ENCODE measurements at regions not wholly inside any gene's neighbourhood (a gene's known extent, or its start where the extent isn't known, plus 50 kb on each side); places are given as distances from the start of the nearest gene placed in this dataset.

DNA sequence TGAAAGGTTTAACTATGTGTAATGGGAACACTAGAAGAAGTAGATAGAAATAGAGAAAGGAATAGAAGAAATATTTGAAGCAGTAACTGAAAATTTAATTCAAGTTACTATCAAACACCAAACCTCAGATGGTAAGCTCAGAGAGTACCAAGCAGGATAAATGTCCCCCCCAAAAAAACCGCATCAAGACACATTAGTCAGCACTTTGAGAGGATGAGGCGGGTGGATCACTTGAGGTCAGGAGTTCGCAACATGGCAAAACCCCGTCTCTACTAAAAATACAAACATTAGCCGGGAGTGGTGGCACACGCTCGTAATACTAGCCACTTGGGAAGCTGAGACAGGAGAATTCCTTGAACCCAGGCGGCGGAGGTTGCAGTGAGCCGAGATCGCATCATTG is 253.1 kb downstream of the C6orf118 start:
- Histone ChIP-seq H4K20me1 (ENCODE audit: insufficient read depth, low read length) (no peaks in the 10 kb centered on the region), H3K79me2 (ENCODE audit: low read length) (no peaks in the 10 kb centered on the region), H2AFZ (ENCODE audit: low read depth, low read length) (no peak overlapping the region), H3K9ac (ENCODE audit: low read length) (no peak overlapping the region), H3K4me3 (ENCODE audit: low read length) (no peak overlapping the region), H3K27me3 (ENCODE audit: low read depth, low read length) (no peaks in the 10 kb centered on the region), H3K36me3 (replicated peaks; ENCODE audit: low read depth, low read length) (no peaks in the 10 kb centered on the region), H3K4me1 (ENCODE audit: low read length) (no peaks in the 10 kb centered on the region), H3K9me3 (ENCODE audit: insufficient read depth, low read length) (no peaks in the 10 kb centered on the region), H3K27ac (ENCODE audit: low read length) (no peak overlapping the region), H3K4me2 (ENCODE audit: low read length) (no peak overlapping the region)
- TF ChIP-seq CTCF (IDR thresholded peaks at IDR 0.05; ENCODE audit: low read depth, low read length): no peak
- no peak for TF ChIP-seq EZH2phosphoT487 (IDR thresholded peaks at IDR 0.05; ENCODE audit: low read depth)

DNA sequence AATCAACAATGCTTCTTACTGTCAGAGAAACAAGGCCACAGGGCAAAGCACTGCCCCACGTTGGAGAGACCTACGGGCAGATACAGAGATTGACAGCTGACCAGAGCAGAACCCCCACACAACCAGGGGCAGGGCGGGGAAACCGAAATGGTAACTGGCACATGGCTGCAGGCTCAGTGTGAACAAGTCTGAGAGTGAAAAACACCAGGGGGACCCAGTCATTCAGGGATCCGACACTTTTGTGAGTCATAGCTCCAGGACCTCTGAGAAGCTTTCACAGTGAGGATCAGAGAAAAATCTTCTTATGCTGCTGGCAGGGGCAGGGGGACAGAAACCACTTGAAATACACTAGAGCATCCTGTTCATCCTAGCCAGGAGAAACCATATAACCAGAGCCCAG is 254.2 kb downstream of the C6orf118 start:
- no peak overlapping the region for H2AFZ ChIP-seq (ENCODE audit: low read depth, low read length)

GRCh38 chr6:165052561-165053480 is 256.6 kb downstream of the C6orf118 start:
- Histone ChIP-seq H3K27me3 (ENCODE audit: low read depth, low read length) (no peaks in the 10 kb centered on the region), H2AFZ (ENCODE audit: low read depth, low read length) (no peak overlapping the region), H3K4me2 (ENCODE audit: low read length) (no peak overlapping the region), H4K20me1 (ENCODE audit: insufficient read depth, low read length) (no peaks in the 10 kb centered on the region), H3K27ac (ENCODE audit: low read length) (no peak overlapping the region), H3K4me1 (ENCODE audit: low read length) (no peaks in the 10 kb centered on the region), H3K79me2 (ENCODE audit: low read length) (no peaks in the 10 kb centered on the region), H3K9ac (ENCODE audit: low read length) (no peak overlapping the region), H3K9me3 (ENCODE audit: insufficient read depth, low read length) (no peaks in the 10 kb centered on the region), H3K4me3 (ENCODE audit: low read length) (no peak overlapping the region), H3K36me3 (replicated peaks; ENCODE audit: low read depth, low read length) (no peaks in the 10 kb centered on the region)
- TF ChIP-seq EZH2phosphoT487 (IDR thresholded peaks at IDR 0.05; ENCODE audit: low read depth): no peak
- TF ChIP-seq CTCF (IDR thresholded peaks at IDR 0.05; ENCODE audit: low read depth, low read length): no peak

More for the DNA sequence above, 254.2 kb downstream of the C6orf118 start:
- Histone ChIP-seq H3K27ac (ENCODE audit: low read length) (no peak overlapping the region), H3K4me1 (ENCODE audit: low read length) (no peaks in the 10 kb centered on the region), H4K20me1 (ENCODE audit: insufficient read depth, low read length) (no peaks in the 10 kb centered on the region), H3K9ac (ENCODE audit: low read length) (no peak overlapping the region), H3K27me3 (ENCODE audit: low read depth, low read length) (no peaks in the 10 kb centered on the region), H3K36me3 (replicated peaks; ENCODE audit: low read depth, low read length) (no peaks in the 10 kb centered on the region), H3K9me3 (ENCODE audit: insufficient read depth, low read length) (no peaks in the 10 kb centered on the region), H3K4me2 (ENCODE audit: low read length) (no peak overlapping the region), H3K4me3 (ENCODE audit: low read length) (no peak overlapping the region), H3K79me2 (ENCODE audit: low read length) (no peaks in the 10 kb centered on the region)
- TF ChIP-seq EZH2phosphoT487 (IDR thresholded peaks at IDR 0.05; ENCODE audit: low read depth) (no peak), CTCF (IDR thresholded peaks at IDR 0.05; ENCODE audit: low read depth, low read length) (no peak)

DNA sequence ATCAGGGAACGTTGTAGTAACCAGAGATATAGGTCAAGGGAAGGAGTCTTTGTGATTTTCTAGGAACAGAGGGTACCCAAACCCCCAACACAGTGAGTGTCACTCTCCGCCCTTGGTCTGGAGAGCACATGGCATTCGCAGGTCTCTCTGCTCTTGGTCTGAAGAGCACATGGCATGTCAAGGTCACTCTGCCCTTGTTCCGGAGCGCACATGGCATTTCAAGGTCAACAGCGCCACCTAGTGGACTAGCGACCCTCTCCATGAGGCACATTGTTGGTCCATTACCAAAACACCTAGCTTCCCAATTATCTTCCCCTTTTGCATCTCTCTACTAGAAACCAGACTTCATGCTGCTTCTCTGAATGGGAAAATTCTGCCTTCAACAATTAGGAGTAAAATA is 260.0 kb downstream of the C6orf118 start:
- no peak overlapping the region for H3K4me2 ChIP-seq (ENCODE audit: low read length)
- H3K4me1 ChIP-seq (ENCODE audit: low read length): no peaks in the 10 kb centered on the region
- no peak overlapping the region for H3K27ac ChIP-seq (ENCODE audit: low read length)
- no peaks in the 10 kb centered on the region for H3K27me3 ChIP-seq (ENCODE audit: low read depth, low read length)
- H3K4me3 ChIP-seq (ENCODE audit: low read length): no peak overlapping the region
- H3K79me2 ChIP-seq (ENCODE audit: low read length): no peaks in the 10 kb centered on the region
- peak; percentile 49 for TF ChIP-seq CTCF (IDR thresholded peaks at IDR 0.05; ENCODE audit: low read depth, low read length)
- TF ChIP-seq EZH2phosphoT487 (IDR thresholded peaks at IDR 0.05; ENCODE audit: low read depth): no peak
- no peak overlapping the region for H3K9ac ChIP-seq (ENCODE audit: low read length)
- no peaks in the 10 kb centered on the region for H4K20me1 ChIP-seq (ENCODE audit: insufficient read depth, low read length)
- H3K36me3 ChIP-seq (replicated peaks; ENCODE audit: low read depth, low read length): no peaks in the 10 kb centered on the region
- no peak overlapping the region for H2AFZ ChIP-seq (ENCODE audit: low read depth, low read length)
- no peaks in the 10 kb centered on the region for H3K9me3 ChIP-seq (ENCODE audit: insufficient read depth, low read length)
